ENCODE measurements at regions not wholly inside any gene's neighbourhood (a gene's known extent, or its start where the extent isn't known, plus 50 kb on each side); places are given as distances from the start of the nearest gene placed in this dataset.

DNA sequence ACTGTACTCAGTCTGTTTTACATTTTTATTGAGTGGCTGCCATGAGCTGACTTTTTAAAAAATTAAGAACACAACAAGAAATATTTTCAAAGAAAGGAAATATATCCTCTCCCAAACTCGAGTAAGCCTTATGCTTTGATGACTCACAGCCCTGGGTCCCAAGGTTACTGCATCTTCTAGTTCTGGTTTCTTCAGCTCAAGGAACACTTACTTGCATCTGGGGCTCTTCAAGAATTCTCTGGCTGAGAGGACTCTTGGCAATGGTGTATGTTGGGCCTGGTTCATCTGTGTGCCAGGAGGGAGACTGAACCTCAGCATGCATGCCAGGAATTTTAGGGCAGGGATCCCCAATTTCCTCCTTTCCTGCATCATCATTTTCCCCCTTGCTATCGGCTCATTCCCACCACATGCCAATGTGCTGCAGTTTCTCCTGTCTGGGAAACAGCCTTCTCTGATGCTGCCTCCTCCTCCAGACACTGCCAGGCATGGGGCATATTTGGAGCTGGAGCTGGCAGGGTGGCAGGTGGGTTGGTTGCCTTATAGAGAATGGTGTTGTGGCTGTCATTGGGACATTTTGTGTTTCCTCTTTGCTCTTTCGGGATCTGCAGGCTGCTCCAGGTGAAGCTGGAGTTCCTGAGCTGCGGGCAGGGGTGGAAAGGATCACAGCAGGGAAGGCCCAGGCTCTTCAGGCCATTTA, 192.2 kb upstream of the HS6ST1 start:
- no peak overlapping the region for H2AFZ ChIP-seq (ENCODE audit: control insufficient read depth, low read length)
- H3K4me1 ChIP-seq (ENCODE audit: control insufficient read depth, extremely low read depth, insufficient read depth, low read length), result no peaks in the 10 kb centered on the region
- no peaks in the 10 kb centered on the region for H4K20me1 ChIP-seq (ENCODE audit: control insufficient read depth, extremely low read depth, insufficient read depth, low read length)
- TF ChIP-seq, protein P1, sequence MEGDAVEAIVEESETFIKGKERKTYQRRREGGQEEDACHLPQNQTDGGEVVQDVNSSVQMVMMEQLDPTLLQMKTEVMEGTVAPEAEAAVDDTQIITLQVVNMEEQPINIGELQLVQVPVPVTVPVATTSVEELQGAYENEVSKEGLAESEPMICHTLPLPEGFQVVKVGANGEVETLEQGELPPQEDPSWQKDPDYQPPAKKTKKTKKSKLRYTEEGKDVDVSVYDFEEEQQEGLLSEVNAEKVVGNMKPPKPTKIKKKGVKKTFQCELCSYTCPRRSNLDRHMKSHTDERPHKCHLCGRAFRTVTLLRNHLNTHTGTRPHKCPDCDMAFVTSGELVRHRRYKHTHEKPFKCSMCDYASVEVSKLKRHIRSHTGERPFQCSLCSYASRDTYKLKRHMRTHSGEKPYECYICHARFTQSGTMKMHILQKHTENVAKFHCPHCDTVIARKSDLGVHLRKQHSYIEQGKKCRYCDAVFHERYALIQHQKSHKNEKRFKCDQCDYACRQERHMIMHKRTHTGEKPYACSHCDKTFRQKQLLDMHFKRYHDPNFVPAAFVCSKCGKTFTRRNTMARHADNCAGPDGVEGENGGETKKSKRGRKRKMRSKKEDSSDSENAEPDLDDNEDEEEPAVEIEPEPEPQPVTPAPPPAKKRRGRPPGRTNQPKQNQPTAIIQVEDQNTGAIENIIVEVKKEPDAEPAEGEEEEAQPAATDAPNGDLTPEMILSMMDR (optimal IDR thresholded peaks at IDR 0.05 in 1 of 3, IDR thresholded peaks at IDR 0.05 in 1 of 3, conservative IDR thresholded peaks at IDR 0.05 in 1 of 3; ENCODE audit: extremely low read depth in 1 of 3, insufficient read depth in 2 of 3, low read length in 3 of 3), result no peak
- no peak for TF ChIP-seq EZH2 (IDR thresholded peaks at IDR 0.05; ENCODE audit: low read length)
- H3K4me2 ChIP-seq (ENCODE audit: control insufficient read depth, extremely low read depth, insufficient read depth, low read depth, low read length), result no peak overlapping the region
- H3K27ac ChIP-seq (ENCODE audit: control insufficient read depth, insufficient read depth, low read length), result no peak overlapping the region
- no peaks in the 10 kb centered on the region for H3K9me1 ChIP-seq (ENCODE audit: control insufficient read depth, extremely low read depth, insufficient read depth, low read length)
- DNase-seq (ENCODE audit: low read depth, low spot score) (no peak), FAIRE-seq (no peak)
- H3K27me3 ChIP-seq (ENCODE audit: control insufficient read depth, extremely low read depth, insufficient read depth, low read length), result no peaks in the 10 kb centered on the region
- no peaks in the 10 kb centered on the region for H3K9me3 ChIP-seq (ENCODE audit: control insufficient read depth, low read depth, low read length)
- no peak overlapping the region for H3K4me3 ChIP-seq (ENCODE audit: control insufficient read depth in 2 of 3, extremely low read depth in 1 of 3, insufficient read depth in 2 of 3, low read depth in 1 of 3, low read length in 3 of 3)
- dilution Hi-C loops (cut with MboI; ENCODE audit: extremely low pct_ligation_motif_present, low sequenced_read_pairs), result no loop called here
- H3K36me3 ChIP-seq (ENCODE audit: control insufficient read depth in 2 of 2, extremely low read depth in 1 of 2, insufficient read depth in 2 of 2, low read length in 2 of 2), result no peaks in the 10 kb centered on the region
- no peak overlapping the region for H3K9ac ChIP-seq (ENCODE audit: control insufficient read depth, extremely low read depth, insufficient read depth, low read length)
- H3K79me2 ChIP-seq (ENCODE audit: control insufficient read depth, insufficient read depth, low read length), result no peaks in the 10 kb centered on the region

DNA sequence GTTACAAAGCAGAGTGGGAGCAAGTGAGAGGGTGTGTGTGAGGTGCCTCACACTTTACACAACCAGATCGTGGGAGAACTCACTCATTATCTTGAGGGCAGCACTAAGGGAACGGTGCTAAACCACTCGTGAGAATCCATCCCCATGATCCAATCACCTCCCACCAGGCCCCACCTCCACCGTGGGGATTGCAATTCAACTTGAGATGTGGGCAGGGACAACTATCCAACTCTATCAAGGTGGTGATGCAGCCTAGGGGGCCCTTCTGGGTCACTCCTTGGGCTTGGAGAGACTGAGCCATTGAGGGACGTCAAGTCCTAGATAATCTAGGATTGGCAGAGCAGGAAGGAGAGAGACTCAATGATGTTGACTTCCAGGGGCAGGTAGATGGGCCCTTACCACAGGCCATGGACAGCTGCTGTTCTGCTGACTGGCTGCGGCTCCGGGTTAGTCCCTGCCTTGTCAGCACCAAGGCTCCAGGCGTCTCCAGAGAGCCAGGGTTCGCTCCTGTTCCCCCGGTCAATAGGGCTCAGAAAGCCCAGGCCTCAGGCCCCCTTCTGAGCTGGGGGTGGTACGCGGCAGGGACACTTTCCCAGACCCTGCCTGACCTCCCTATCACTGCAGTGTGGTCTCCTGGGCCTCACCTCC, 193.2 kb upstream of the HS6ST1 start:
- Histone ChIP-seq H3K4me1 (ENCODE audit: control insufficient read depth, extremely low read depth, insufficient read depth, low read length) (no peaks in the 10 kb centered on the region), H3K9me1 (ENCODE audit: control insufficient read depth, extremely low read depth, insufficient read depth, low read length) (no peaks in the 10 kb centered on the region), H3K9me3 (ENCODE audit: control insufficient read depth, low read depth, low read length) (no peaks in the 10 kb centered on the region), H4K20me1 (ENCODE audit: control insufficient read depth, extremely low read depth, insufficient read depth, low read length) (no peaks in the 10 kb centered on the region), H3K4me3 (ENCODE audit: control insufficient read depth in 2 of 3, extremely low read depth in 1 of 3, insufficient read depth in 2 of 3, low read depth in 1 of 3, low read length in 3 of 3) (no peak overlapping the region), H2AFZ (ENCODE audit: control insufficient read depth, low read length) (no peak overlapping the region), H3K27ac (ENCODE audit: control insufficient read depth, insufficient read depth, low read length) (no peak overlapping the region), H3K36me3 (ENCODE audit: control insufficient read depth in 2 of 2, extremely low read depth in 1 of 2, insufficient read depth in 2 of 2, low read length in 2 of 2) (no peaks in the 10 kb centered on the region), H3K9ac (ENCODE audit: control insufficient read depth, extremely low read depth, insufficient read depth, low read length) (no peak overlapping the region), H3K79me2 (ENCODE audit: control insufficient read depth, insufficient read depth, low read length) (no peaks in the 10 kb centered on the region), H3K4me2 (ENCODE audit: control insufficient read depth, extremely low read depth, insufficient read depth, low read depth, low read length) (no peak overlapping the region), H3K27me3 (ENCODE audit: control insufficient read depth, extremely low read depth, insufficient read depth, low read length) (no peaks in the 10 kb centered on the region)
- DNase-seq (ENCODE audit: low read depth, low spot score), result no peak
- dilution Hi-C loops (cut with MboI; ENCODE audit: extremely low pct_ligation_motif_present, low sequenced_read_pairs), result no loop called here
- TF ChIP-seq, protein P1 (optimal IDR thresholded peaks at IDR 0.05 in 1 of 3, IDR thresholded peaks at IDR 0.05 in 1 of 3, conservative IDR thresholded peaks at IDR 0.05 in 1 of 3; ENCODE audit: extremely low read depth in 1 of 3, insufficient read depth in 2 of 3, low read length in 3 of 3), result no peak
- TF ChIP-seq EZH2 (IDR thresholded peaks at IDR 0.05; ENCODE audit: low read length), result no peak
- no peak for FAIRE-seq
